BJ (cell line): ENCODE measurements at regions not wholly inside any gene's neighbourhood (a gene's known extent, or its start where the extent isn't known, plus 50 kb on each side); places are given as distances from the start of the nearest gene placed in this dataset.
A peak's percentile ranks its signal among the peaks of the same experiment; 100 is the strongest.

Experiments used
- CTCF ChIA-PET: fragments of 350-600 bp; formaldehyde crosslinking; extraction: SDS; loops from one replicate; lab custom pipeline; 2021; ENCODE audit warnings: antibody characterized with exemption, inconsistent platforms; lab: Yijun Ruan, JAX
- POLR2A ChIA-PET: fragments of 300-600 bp; sonication (Branson Sonifier 250); formaldehyde crosslinking; extraction: SDS; loops from one replicate; lab custom pipeline; 2021; ENCODE audit warnings: antibody characterized with exemption; lab: Charles Lee
- DNase-seq: peaks from one replicate; pipeline ENCODE4 v3.0.0-alpha.2; 2011; ENCODE audit warnings: low read depth
- H3K27me3 ChIP-seq: 2 replicates; pipeline ENCODE4 v1.6.0; 2011; ENCODE audit warnings: low read length; ENCODE audit not compliant: control insufficient read depth, insufficient read depth
- H3K36me3 ChIP-seq: 2 replicates; pipeline ENCODE4 v1.5.1; 2011; ENCODE audit warnings: low read length; ENCODE audit not compliant: control insufficient read depth, insufficient read depth
- H3K4me3 ChIP-seq: 2 replicates; pipeline ENCODE4 v1.5.1; 2011; ENCODE audit warnings: low read depth, mild to moderate bottlenecking, control low read depth, low read length
- CTCF ChIP-seq: IDR thresholded peaks from 2 replicates; pipeline ENCODE4 v1.5.1; 2011; ENCODE audit warnings: low read depth, mild to moderate bottlenecking, control low read depth, inconsistent platforms, low read length, moderate library complexity; ENCODE audit not compliant: insufficient read depth

GRCh38 chr2:128530025-128530573 lies 211.4 kb upstream of the HS6ST1 start:
- DNase-seq, result no peak
- H3K27me3 ChIP-seq, result no peaks in the 10 kb centered on the region
- H3K4me3 ChIP-seq, result no peak overlapping the region
- no peak for TF ChIP-seq CTCF
- POLR2A ChIA-PET, result no interaction called here
- CTCF ChIA-PET, result no interaction called here
- H3K36me3 ChIP-seq, result no peaks in the 10 kb centered on the region

- Histone ChIP-seq H3K4me3 (no peak overlapping the region), H3K36me3 (no peaks in the 10 kb centered on the region), H3K27me3 (no peaks in the 10 kb centered on the region)
- peak; percentile 7; the same call in 1 of the 2 replicates for TF ChIP-seq CTCF
- CTCF ChIA-PET, result interaction anchor here (1.1 kb wide), 1 partner anchor 13 kb away, joined by 3 read pairs; no protein-coding TSS in a partner anchor
- POLR2A ChIA-PET, result no interaction called here
- DNase-seq, result no peak
Measured at GRCh38 chr2:128531856-128532255, 213.2 kb upstream of the HS6ST1 start.

GRCh38 chr2:128533101-128533500 lies 214.4 kb upstream of the HS6ST1 start:
- CTCF ChIA-PET, result no interaction called here
- H3K4me3 ChIP-seq, result no peak overlapping the region
- H3K36me3 ChIP-seq, result no peaks in the 10 kb centered on the region
- no peak for TF ChIP-seq CTCF
- H3K27me3 ChIP-seq, result no peaks in the 10 kb centered on the region
- POLR2A ChIA-PET, result no interaction called here
- no peak for DNase-seq

- ChIA-PET CTCF (no interaction called here), POLR2A (no interaction called here)
- Histone ChIP-seq H3K36me3 (no peaks in the 10 kb centered on the region), H3K4me3 (no peak overlapping the region), H3K27me3 (no peaks in the 10 kb centered on the region)
- TF ChIP-seq CTCF, result no peak
- DNase-seq, result no peak
Measured at GRCh38 chr2:128534688-128535392, 216.2 kb upstream of the HS6ST1 start.

- DNase-seq, result peak; percentile 46
- no peak for TF ChIP-seq CTCF
- H3K27me3 ChIP-seq, result no peaks in the 10 kb centered on the region
- ChIA-PET CTCF (interaction anchor here (0.9 kb wide), 1 partner anchor 14 kb away, joined by 3 read pairs; no protein-coding TSS in a partner anchor), POLR2A (no interaction called here)
- no peaks in the 10 kb centered on the region for H3K36me3 ChIP-seq
- no peak overlapping the region for H3K4me3 ChIP-seq
Measured at GRCh38 chr2:128535953-128536352, 217.3 kb upstream of the HS6ST1 start.
